ENCODE measurements at regions not wholly inside any gene's neighbourhood (a gene's known extent, or its start where the extent isn't known, plus 50 kb on each side); places are given as distances from the start of the nearest gene placed in this dataset.

DNA sequence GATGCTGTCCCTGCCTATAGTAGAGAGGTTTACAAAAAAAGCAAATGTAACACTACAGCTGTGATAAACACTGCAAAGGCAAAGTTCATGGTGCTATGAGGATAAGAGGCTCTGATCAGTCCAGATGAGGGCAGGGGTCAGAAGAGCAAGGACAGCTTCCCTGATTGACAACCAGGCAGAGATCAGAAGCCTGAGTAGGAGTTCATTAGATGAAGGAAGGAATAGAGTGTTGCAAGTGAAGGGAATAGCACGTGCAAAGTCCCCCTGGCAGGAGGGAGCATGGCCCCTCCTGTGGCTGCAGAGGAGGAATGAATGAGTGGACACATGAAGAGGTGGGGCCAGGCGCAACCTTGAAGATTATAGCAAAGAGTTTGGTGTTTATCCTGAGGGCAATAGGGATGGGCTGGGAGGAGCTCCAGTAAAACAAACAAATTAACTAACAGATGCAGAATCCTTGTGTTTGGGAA is 208.4 kb upstream of the IRX5 start:
- H3K4me3 ChIP-seq (ENCODE audit: low read depth, low read length) = no peak overlapping the region
- no peak for DNase-seq (ENCODE audit: low read depth)
- TF ChIP-seq, protein P1, sequence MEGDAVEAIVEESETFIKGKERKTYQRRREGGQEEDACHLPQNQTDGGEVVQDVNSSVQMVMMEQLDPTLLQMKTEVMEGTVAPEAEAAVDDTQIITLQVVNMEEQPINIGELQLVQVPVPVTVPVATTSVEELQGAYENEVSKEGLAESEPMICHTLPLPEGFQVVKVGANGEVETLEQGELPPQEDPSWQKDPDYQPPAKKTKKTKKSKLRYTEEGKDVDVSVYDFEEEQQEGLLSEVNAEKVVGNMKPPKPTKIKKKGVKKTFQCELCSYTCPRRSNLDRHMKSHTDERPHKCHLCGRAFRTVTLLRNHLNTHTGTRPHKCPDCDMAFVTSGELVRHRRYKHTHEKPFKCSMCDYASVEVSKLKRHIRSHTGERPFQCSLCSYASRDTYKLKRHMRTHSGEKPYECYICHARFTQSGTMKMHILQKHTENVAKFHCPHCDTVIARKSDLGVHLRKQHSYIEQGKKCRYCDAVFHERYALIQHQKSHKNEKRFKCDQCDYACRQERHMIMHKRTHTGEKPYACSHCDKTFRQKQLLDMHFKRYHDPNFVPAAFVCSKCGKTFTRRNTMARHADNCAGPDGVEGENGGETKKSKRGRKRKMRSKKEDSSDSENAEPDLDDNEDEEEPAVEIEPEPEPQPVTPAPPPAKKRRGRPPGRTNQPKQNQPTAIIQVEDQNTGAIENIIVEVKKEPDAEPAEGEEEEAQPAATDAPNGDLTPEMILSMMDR (IDR thresholded peaks at IDR 0.05; ENCODE audit: control insufficient read depth, extremely low read depth, insufficient read depth) = no peak

DNA sequence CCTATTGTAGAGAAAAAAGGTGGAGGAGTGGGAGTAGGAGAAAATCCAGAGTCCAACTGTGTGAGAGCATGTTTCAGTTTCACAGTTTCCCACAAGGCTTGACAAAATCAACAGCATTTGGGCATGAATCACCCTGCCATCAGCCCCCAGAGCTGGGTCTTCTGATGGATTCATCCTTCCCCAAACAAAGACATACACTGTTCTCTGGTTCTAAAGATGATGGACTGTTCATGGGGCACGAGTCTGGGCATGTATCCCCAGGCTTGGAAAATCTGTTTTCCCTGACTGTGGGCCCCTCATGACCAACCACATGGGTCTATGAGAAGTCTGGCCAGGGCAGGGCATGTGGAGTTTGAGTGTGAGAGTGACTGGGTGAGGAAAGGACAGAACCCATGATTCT is 210.4 kb upstream of the IRX5 start:
- TF ChIP-seq, protein P1 (IDR thresholded peaks at IDR 0.05; ENCODE audit: control insufficient read depth, extremely low read depth, insufficient read depth) = no peak
- no peak for DNase-seq (ENCODE audit: low read depth)
- H3K4me3 ChIP-seq (ENCODE audit: low read depth, low read length) = no peak overlapping the region

DNA sequence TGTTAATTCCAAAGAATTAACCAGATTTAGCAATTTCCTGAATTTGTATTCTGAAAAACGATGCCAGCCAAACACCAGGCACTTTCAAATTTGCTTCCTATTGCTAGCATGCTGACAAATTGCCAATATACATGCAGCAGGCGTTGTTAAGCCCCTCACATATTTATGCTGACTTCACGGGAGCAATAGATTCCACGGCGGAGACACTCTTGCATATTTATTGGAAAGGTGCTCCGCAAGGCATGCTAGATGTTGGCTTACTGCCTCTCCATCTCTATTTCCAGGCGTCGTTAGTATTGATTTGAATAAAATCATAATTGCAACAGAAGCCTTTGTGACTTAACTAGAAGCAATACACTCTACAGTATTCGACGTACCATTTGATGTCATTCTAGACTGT is 211.0 kb upstream of the IRX5 start:
- H3K4me3 ChIP-seq (ENCODE audit: low read depth, low read length) = no peak overlapping the region
- DNase-seq (ENCODE audit: low read depth) = no peak
- TF ChIP-seq, protein P1 (IDR thresholded peaks at IDR 0.05; ENCODE audit: control insufficient read depth, extremely low read depth, insufficient read depth) = no peak

DNA sequence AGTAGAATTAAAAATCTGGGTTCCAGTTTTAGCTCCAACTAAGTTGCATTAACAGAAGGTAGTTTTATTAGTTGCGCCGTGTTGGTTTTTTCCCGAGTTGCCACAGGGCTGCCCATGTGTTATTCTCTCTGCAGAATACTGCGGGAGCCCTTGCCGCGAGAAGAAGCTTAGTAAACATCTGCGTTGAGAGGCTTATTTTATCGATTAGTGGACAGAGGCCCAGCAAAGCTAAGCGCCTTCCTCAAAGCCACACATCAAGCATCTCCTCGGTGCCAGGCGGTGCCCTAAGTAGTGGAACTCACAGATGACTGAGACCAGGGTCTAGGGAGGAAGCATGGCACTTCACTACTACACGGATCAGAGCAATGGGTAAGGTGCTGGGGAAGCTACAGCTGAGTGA is 212.3 kb upstream of the IRX5 start:
- H3K4me3 ChIP-seq (ENCODE audit: low read depth, low read length) = no peak overlapping the region
- TF ChIP-seq, protein P1 (IDR thresholded peaks at IDR 0.05; ENCODE audit: control insufficient read depth, extremely low read depth, insufficient read depth) = no peak
- DNase-seq (ENCODE audit: low read depth) = no peak

DNA sequence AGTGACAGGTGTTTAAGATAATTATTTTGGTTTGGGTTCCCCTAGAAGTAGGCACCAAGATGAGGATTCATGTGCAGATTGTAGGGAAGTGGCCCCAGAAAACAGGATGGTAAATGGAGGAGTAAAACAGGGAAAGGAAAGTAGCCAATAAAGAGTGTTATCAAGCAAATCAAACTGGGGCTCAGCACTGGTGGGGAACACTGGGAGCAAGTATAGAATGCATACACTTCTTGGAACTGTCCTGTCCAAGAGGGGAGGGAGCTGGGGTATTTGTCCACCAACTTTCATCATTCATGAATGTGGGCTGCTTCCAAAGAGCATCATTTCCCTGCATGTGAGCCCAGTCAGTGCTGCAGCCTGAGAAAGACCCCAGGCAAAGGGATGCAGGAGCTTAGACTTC is 215.7 kb upstream of the IRX5 start:
- H3K4me3 ChIP-seq (ENCODE audit: low read depth, low read length) = no peak overlapping the region
- DNase-seq (ENCODE audit: low read depth) = no peak
- TF ChIP-seq, protein P1 (IDR thresholded peaks at IDR 0.05; ENCODE audit: control insufficient read depth, extremely low read depth, insufficient read depth) = no peak

DNA sequence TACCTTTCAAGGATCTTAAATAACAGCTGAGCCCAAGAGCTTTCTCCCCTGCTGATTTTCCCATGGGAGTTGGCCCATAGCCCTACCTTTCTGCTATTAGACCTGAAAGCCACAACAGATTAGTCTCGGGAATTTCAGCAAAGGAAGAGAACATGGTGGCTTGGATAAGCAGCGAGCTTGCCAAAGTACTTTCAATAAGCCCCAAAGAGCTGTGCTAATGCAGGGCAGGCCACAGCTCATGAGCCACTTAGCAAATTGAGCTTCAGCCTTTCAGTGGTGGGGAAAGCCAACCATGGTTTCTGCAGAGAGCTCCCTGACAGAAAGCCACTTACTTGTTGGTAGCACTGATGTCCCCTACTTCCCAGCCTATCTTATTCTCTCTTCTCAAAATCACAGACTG is 217.8 kb upstream of the IRX5 start:
- H3K4me3 ChIP-seq (ENCODE audit: low read depth, low read length) = no peak overlapping the region
- no peak for DNase-seq (ENCODE audit: low read depth)
- TF ChIP-seq, protein P1 (IDR thresholded peaks at IDR 0.05; ENCODE audit: control insufficient read depth, extremely low read depth, insufficient read depth) = no peak

DNA sequence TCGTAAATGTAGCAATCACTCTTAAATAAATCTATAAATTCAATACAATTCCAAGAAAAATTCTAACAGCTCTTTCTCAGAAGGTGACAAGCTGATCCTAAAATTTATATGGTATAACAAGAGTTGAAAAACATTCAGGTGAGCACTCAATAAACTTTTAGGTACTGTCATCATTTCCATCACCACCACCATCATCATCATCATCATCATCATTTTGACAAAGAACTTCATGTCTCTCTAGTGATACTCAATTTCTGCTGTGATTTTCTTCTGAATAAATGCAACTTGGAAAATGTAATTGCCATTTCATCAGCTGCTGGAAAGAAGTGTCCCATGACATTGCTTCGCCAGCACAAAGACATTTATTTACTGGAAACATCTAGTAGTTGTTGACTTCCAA is 222.9 kb upstream of the IRX5 start:
- TF ChIP-seq, protein P1 (IDR thresholded peaks at IDR 0.05; ENCODE audit: control insufficient read depth, extremely low read depth, insufficient read depth) = no peak
- H3K4me3 ChIP-seq (ENCODE audit: low read depth, low read length) = no peak overlapping the region
- DNase-seq (ENCODE audit: low read depth) = no peak

Measured in LNCaP clone FGC (cell line).